ACHN (cell line): ENCODE measurements at regions not wholly inside any gene's neighbourhood (a gene's known extent, or its start where the extent isn't known, plus 50 kb on each side); places are given as distances from the start of the nearest gene placed in this dataset.

Experiments used
- DNase-seq: peaks from one replicate; pipeline ENCODE4 v3.0.0-alpha.2; 2015
- in situ Hi-C: cut with HindIII; loops from 2 replicates; pipeline ENCODE4 v1.10.0; 2017; ENCODE audit warnings: low sequenced_read_pairs, low pct_ligation_motif_present, low pct_unique_long_range_greater_than_20kb

DNA sequence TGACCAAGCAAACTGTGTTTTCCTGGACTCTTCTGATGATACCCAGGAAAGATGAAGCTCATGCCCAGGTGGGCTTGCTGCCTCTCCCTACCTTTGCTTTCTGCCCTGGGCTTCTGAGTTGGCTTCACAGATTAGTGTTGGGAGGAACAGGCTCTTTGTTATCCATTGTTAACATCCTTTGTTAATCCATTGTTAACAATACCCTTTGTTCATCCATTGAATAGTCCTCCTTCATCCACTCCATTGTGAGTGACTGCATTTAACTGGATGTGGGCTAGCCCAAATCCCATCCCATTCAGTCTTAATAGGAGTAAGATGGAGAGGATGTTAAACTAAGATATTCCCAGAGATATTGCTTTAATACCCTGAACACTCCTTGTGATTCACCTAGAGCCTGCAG, 199.0 kb upstream of the LNX1 start:
- in situ Hi-C loops = no loop called here
- DNase-seq = no peak

DNA sequence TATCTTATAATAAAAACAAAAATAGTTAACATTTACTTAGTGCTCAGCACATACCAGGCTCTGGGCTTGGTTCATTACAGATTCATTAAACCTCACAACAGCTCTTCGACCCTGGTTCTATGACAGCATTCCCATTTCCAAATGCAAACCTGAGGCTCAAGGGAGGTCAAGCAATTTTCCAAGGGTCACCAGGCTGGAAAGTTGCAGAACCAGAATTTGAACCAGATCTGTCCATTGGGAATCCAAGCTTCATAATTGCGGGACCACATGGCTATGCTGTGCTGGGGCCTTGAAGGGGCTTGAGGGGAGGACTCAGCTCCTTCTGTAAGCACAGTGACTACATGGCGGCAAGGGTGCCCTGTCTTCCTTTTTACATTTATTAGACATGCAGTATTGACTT, 197.3 kb upstream of the LNX1 start:
- no peak for DNase-seq
- in situ Hi-C loops = no loop called here

DNA sequence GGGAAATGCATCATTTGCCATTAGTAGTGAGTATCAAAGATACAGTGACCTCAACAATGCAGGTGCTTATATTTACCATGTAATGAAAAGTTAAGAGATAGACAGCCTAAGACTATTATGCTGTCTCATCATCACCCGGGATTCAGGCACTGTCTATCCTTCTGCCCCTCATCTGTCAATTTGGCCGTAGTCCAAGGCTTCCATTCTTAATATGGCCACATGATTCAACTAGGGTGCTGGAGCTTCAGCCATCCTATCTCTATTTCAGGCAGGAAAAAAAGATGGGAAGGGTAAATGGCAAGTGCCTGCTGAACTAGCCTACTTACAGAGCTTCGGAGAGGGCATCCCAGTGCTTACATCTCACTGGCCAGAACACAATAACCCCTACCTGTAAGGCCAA, 196.7 kb upstream of the LNX1 start:
- in situ Hi-C loops = no loop called here
- DNase-seq = no peak

DNA sequence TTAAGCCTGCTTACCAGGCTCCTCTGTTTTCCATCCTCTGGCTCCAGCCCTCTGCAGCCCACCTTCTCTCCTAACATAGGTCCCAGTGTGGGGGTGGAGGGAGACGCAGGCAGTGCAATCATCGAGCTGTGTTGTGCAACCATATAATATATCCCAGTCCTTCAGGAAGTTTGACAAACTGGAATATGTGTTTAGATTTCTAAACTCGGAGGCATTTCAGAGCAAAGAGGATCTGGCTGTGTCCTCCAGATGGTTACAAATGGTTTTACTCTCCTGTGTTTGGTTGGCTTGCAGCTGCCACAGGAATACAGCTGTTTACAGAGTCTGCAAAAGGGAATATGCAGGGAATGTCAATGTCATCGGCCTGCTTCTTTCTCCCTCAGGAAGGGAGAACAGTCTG, 195.3 kb upstream of the LNX1 start:
- in situ Hi-C loops = no loop called here
- DNase-seq = no peak

DNA sequence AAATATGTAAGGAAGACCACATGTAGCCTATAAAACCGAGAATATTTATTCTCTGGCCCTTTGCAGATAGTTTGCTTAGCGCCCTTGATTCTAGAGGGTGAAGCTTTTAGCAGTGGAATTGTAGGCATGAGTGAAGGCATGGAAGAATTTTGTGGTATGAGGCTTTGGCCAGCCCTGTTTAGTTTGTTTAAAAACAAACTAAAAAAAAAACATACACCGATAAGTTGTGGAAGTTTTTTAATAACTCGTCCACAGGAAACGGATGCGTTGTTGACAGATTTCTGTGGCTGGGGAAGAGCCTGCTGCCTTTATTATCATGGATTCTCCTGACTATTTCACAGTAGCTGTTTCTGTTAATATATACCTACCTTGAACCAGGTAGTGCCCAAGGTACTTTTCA, 194.7 kb upstream of the LNX1 start:
- no peak for DNase-seq
- in situ Hi-C loops = no loop called here

DNA sequence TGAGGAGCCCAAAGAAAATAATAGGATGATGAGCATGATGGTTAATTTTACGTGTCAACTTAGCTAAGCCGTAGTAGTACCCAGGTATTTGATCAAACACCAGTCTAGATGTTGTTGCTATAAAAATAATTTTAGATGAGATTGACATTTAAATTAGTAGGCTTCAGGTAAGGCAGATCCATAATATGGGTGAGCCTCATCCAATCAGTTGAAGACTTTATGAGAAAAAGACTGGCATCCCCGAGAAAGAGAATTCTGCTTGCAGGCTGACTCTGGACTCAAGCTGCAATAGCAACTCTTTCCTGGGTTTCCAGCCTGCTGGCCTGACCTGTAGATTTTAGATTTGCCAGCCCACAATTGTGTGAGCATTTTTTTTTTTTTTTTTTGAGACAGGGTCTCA, 192.8 kb upstream of the LNX1 start:
- in situ Hi-C loops = no loop called here
- DNase-seq = no peak

DNA sequence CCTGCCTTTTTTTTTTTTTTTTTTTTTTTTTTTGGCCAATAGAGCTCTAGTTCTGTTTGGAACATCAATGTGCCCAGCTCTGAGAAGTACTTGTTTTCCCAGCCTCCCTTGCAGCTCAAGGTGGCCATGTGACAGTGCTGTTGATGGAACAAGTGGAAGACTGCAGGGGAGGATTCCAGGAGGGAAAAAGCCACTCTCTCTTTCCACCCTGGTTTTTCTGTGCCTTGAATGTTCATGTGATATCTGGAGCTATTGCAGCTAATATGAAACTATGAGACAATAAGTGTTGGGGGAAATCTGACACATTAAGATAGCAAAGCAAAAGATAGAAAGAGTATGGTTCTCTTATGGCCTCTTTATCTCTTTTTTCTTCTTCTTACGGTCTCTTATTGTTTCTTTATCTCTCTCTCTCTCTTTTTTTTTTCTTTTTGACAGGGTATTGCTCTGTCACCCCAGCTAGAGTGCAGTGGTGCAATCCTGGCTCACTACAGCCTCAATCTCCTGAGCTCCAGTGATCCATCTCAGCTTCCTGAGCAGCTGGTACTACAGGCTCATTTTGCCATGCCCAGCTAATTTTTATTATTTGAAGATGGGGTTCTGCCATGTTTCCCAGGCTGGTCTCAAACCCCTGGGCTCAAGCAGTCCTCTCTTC, 192.0 kb upstream of the LNX1 start:
- no peak for DNase-seq
- in situ Hi-C loops = no loop called here

DNA sequence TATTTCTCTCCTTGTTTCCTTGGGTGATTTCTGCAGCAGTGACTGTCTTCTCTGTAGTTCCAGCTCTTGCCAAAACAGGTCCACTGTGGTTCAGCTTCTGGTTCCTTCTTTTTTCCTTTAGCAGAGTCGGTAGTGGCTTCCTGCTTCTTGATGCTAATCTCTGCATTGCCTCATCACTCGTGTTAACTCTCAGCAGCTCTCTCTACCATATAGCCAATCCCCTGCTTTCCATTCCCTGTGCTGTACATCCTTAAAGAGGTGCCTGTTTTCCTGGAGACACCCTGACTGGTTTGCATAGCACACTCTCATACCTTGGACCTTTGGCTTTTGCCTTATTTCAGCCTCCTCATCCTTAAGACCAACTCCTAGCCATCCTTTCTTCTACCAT, 191.2 kb upstream of the LNX1 start:
- DNase-seq = no peak
- in situ Hi-C loops = no loop called here

DNA sequence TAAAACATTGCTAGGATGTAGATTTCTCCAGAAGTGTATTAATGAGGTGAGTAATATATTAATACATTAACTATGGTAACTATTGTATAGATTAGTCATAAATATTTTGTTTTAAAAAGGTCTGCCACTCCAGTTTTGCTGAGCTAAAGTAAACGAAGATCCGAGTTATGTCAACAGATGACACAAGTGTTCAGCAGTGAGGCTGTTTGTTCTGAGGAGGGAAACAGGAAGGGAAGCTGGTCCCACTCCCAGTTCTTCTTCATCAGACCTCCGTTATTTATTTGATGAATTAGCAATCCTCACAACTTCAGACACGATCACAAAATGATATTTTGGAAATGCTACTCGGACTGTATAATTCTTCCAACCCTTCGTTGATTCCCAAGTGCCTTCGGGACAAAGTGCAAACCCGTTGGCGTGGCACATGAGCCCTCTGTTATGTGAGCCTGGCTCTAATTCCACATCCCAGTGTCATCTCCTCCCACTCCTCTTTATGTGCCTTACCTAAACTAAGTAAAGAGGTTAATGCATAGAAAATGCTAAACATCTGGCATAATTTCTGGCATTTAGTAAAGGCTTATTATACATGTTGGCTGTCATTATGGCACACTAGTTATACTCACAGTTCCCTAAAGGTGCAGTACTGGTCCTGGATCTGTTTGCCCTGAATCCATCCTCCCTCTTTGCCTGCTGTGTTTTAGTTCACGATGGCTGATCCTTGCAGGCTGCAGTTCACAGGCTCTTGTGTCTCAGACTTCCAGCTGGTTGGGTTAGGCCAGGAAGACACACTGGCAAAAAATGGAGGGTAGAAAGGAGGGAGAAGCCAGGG, 190.6 kb upstream of the LNX1 start:
- DNase-seq = no peak
- in situ Hi-C loops = no loop called here

DNA sequence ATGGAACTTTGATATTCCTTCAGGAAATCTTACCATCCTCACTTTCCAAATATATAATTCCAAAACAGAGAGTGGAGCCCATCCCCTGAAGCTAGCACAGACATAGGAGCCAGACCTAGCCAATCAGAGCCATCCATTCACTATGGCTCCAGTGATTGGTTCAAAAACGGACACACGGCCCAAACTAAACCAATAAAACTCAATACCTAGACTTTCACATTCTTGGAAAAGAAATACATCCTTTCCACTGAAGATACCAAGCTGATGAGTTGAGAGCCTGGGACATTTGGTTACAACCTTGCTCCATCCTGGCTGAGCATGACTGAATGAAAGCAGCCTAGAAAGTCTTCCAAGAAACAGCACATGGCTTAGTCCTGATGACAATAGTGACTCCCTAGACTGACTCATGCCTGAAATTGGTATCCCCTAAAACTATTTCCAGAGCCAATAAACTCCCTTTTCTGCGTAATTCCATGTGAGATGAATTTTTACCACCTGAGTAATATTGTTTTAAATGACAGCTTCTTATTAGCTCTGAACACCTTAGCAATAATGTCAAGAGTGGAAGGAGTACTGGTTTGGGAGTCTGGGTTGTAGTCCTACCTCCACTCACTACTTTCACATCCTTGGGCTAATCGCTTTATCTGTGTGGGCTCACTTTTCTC, 189.6 kb upstream of the LNX1 start:
- DNase-seq = no peak
- in situ Hi-C loops = no loop called here

DNA sequence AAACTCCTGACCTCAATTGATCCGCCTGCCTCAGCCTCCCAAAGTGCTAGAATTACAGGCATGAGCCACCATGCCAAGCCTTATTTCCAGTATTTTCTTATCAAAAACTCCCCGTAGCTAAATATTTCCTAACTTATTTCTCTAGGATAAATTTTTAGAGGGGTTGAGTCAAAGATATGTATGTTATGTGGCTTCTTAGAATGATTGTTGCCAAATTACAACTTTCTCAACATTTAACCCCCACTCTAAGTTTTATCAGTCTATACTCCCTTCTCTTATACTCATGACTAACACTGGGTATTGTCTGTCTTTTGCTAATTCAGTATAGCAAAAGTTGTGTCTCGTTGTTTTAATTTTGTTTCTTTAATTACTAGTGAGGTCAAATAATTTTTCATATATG, 187.7 kb upstream of the LNX1 start:
- in situ Hi-C loops = no loop called here
- DNase-seq = no peak

DNA sequence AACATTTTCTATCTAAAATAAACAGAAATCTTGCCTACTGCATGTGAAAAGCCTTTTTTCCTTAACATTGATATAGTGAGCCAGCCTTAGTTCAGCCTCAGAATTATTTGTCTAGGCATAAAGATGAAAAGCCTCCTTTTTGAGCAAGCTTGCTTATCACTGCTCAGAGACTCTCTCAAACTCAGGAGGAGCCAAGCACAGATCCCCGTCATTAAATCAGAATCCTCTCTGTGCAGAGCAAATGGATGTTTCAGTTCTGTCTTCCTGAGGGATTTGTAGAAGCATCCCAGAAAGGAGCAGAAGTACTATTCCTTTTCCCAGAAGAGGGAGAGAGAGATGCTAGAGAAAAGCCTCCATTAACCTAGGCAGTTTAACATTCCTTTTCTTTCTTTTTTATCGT, 186.9 kb upstream of the LNX1 start:
- in situ Hi-C loops = no loop called here
- no peak for DNase-seq

DNA sequence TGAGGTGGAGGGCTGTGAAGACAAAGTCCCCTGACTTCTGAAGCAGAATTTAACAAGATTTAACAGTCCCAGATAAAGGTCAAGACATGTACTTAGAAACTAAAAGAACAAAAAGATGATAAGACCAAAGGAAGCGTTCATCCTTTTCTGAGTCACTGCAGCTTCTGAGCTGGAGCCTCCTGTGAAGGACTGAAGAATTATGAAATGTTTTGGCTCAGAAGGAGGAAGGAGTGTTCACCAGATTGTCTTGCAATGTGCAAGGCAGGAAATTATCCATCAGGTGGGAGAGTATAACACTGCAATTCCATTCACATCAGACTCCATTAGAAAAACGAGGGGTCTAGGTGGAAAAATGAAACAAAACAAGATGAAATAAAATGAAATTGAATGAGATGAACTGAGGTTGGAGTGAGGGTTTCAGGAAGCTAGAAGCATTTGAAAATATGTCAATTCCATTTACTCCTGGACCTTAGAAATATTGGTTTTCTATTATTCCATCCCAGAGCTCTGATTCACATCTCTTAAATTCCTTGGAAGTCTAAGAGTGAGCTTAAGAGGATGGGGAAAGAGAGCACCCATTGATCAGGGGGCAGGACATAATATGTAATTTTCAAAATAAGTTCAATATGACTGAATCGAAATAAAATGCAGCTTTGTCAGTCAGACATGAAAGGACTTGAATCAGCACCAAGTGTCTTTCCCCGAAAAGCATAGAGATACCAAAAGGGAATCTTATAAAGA, 186.1 kb upstream of the LNX1 start:
- DNase-seq = no peak
- in situ Hi-C loops = no loop called here

DNA sequence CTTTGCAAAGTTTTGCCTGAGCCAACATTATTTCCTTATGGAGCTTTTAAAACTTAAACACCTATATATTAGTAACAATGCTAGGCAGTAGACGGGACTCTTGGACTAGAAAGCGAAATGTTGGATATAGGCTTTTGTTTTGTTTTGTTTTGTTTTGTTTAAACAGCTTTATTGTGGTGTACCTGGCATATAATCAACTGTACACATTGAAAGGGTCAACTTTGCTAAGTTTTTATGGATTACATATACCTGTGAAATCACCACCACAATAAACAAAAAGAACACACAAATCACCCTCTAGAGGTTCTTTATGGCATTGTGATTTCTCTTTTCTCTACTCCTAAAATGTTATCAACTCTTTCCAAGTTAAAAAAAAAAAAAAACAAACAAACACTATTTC, 184.9 kb upstream of the LNX1 start:
- in situ Hi-C loops = no loop called here

DNA sequence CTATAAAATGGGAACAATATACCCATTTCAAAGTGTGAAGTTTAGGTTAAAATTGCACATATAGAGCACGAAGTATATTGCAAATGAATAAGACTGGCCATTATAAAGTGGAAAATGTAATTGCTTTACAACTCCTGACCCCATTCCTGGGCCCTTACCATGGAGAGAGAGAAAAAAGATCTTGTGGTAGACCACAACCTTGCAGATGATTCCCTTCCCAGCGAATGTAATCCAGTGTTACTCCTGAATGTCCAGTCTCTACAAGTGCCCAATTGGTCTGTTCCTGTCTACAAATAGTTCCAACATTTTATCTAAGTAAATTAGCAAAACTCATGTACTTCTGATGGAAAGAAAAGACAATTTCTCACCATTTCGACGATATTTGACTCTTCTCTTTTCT, 184.1 kb upstream of the LNX1 start:
- no peak for DNase-seq
- in situ Hi-C loops = no loop called here

More for the DNA sequence above, 184.9 kb upstream of the LNX1 start:
- no peak for DNase-seq

DNA sequence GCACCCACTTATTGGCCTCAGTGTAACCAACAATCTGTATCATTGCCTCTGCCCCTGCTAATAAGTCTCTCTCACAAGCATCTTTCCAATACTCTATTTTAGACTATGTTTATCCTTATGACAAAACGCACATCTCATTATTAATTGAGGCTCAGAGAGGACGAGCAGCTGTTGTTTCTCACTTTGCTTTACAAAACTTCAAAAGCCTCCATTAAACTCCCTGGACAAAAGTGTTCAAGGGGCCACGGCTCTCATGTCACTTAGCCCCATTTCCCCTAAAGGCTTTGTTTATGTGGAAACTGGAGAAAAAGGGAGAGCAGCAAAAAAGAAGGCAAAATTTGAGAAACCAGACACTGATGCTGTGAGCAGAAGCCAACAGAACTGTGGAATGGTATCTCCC, 180.0 kb upstream of the LNX1 start:
- no peak for DNase-seq
- in situ Hi-C loops = no loop called here

DNA sequence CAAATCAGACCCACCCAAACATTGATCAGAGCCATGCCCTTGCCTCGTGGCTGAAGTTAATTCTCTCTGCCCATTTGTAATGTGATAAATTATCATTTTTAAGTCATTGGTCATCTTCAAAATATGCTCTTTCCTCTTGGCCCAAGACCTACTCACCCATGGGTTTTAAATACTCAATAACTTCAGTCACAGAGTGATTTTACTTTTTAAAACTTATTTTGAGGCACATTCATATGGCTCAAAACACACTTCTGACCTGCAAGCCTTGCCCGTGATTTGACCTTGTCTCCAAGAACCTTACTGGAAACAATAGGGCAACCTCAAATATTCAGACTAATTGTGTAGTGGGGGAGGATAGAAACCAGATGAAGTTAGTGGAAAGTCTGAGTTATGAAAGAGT, 176.2 kb upstream of the LNX1 start:
- in situ Hi-C loops = no loop called here
- DNase-seq = no peak

DNA sequence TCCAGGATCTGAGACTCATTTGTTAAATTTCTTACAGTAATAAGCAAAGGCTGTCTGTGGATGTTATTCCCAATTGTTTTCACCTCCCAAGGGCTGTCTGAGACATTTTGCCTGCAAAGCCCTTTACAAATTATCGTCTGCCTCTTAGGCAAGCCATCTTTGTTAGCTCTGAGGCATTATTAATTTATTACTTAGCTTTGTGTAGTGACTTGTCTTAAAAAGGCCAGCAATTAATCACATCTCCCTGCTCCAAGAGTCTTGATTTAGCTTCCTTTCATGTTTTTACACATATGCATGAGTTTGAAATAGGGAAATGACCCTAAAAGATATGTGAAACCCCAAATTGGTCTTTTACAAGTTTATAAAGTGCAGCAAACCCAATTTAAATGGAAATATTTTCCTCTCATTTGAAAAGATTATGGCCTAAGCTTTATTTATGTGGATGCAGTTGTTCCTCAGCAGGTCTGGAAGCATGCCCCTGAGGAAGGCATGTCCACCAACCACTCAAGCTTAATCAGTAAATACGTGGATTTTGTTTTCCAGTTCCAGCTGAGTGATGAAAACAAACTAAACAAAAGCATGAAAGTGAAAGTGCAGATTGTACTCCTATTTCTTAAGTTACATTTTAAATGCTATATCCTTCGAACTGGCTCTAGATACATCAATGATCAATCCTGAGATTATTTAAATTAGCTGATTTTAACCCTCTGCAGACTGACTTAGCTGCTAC, 173.6 kb upstream of the LNX1 start:
- in situ Hi-C loops = no loop called here
- no peak for DNase-seq
